Nephron progenitor cell (in vitro differentiated cells): ENCODE measurements at regions not wholly inside any gene's neighbourhood (a gene's known extent, or its start where the extent isn't known, plus 50 kb on each side); places are given as distances from the start of the nearest gene placed in this dataset.

Experiments used
- DNase-seq: peaks from one replicate; pipeline ENCODE4 v3.0.0; 2021
- H3K27ac Mint-ChIP-seq: 2 replicates; pipeline ENCODE4 v1.8.0; 2021; ENCODE audit warnings: mild to moderate bottlenecking, moderate library complexity, mixed read lengths
- H3K27me3 Mint-ChIP-seq: 2 replicates; pipeline ENCODE4 v1.8.0; 2021; ENCODE audit warnings: mild to moderate bottlenecking, low read depth, mixed read lengths; ENCODE audit not compliant: poor library complexity
- H3K36me3 Mint-ChIP-seq: 2 replicates; pipeline ENCODE4 v1.8.0; 2021; ENCODE audit warnings: low read depth, mixed read lengths
- H3K4me1 Mint-ChIP-seq: 2 replicates; pipeline ENCODE4 v1.8.0; 2021; ENCODE audit warnings: mixed read lengths
- H3K4me3 Mint-ChIP-seq: 2 replicates; pipeline ENCODE4 v1.8.0; 2021; ENCODE audit warnings: mild to moderate bottlenecking, moderate library complexity, mixed read lengths
- H3K9me3 Mint-ChIP-seq: 2 replicates; pipeline ENCODE4 v1.8.0; 2021; ENCODE audit warnings: mild to moderate bottlenecking, moderate library complexity, mixed read lengths
- CTCF ChIP-seq: fragments of 200-600 bp; sonication (generic); IDR thresholded peaks from 2 replicates; pipeline ENCODE4 v1.5.0; 2021; ENCODE audit warnings: antibody characterized with exemption

GRCh38 chr20:54284928-54285704, 77.2 kb downstream of the PFDN4 start:
- H3K27ac Mint-ChIP-seq: no peak overlapping the region

GRCh38 chr20:54290636-54291035, 82.7 kb downstream of the PFDN4 start:
- no peaks in the 10 kb centered on the region for H3K9me3 Mint-ChIP-seq
- TF ChIP-seq CTCF: no peak
- no peak for DNase-seq

More at GRCh38 chr20:54284928-54285704, 77.2 kb downstream of the PFDN4 start:
- Mint-ChIP-seq H3K4me3 (no peak overlapping the region), H3K9me3 (no peaks in the 10 kb centered on the region), H3K36me3 (no peaks in the 10 kb centered on the region), H3K27me3 (peaks cover 3% of the 10 kb centered on the region), H3K4me1 (peaks cover 7% of the 10 kb centered on the region)
- no peak for TF ChIP-seq CTCF
- DNase-seq: no peak

GRCh38 chr20:54291339-54292010, 83.6 kb downstream of the PFDN4 start:
- Mint-ChIP-seq H3K27ac (no peak overlapping the region), H3K4me3 (no peak overlapping the region), H3K4me1 (no peaks in the 10 kb centered on the region), H3K9me3 (no peaks in the 10 kb centered on the region), H3K36me3 (no peaks in the 10 kb centered on the region), H3K27me3 (peaks cover 3% of the 10 kb centered on the region)
- no peak for DNase-seq
- no peak for TF ChIP-seq CTCF

More at GRCh38 chr20:54290636-54291035, 82.7 kb downstream of the PFDN4 start:
- no peaks in the 10 kb centered on the region for H3K36me3 Mint-ChIP-seq
- no peaks in the 10 kb centered on the region for H3K4me1 Mint-ChIP-seq
- H3K27me3 Mint-ChIP-seq: peaks cover 3% of the 10 kb centered on the region
- H3K4me3 Mint-ChIP-seq: no peak overlapping the region
- H3K27ac Mint-ChIP-seq: no peak overlapping the region

- Mint-ChIP-seq H3K27me3 (peaks cover 3% of the 10 kb centered on the region), H3K4me3 (no peak overlapping the region), H3K4me1 (no peaks in the 10 kb centered on the region), H3K9me3 (no peaks in the 10 kb centered on the region), H3K36me3 (no peaks in the 10 kb centered on the region), H3K27ac (no peak overlapping the region)
- no peak for TF ChIP-seq CTCF
- DNase-seq: no peak
These were observed 84.3 kb downstream of the PFDN4 start for GRCh38 chr20:54292185-54292584.

GRCh38 chr20:54293526-54293925, 85.6 kb downstream of the PFDN4 start:
- no peaks in the 10 kb centered on the region for H3K9me3 Mint-ChIP-seq
- no peak for DNase-seq
- H3K4me1 Mint-ChIP-seq: no peaks in the 10 kb centered on the region
- no peak for TF ChIP-seq CTCF
- no peak overlapping the region for H3K27ac Mint-ChIP-seq
- no peak overlapping the region for H3K4me3 Mint-ChIP-seq
- peaks cover 3% of the 10 kb centered on the region for H3K27me3 Mint-ChIP-seq
- H3K36me3 Mint-ChIP-seq: no peaks in the 10 kb centered on the region

- H3K9me3 Mint-ChIP-seq: no peaks in the 10 kb centered on the region
- no peak for TF ChIP-seq CTCF
- H3K4me3 Mint-ChIP-seq: no peak overlapping the region
- no peak for DNase-seq
- H3K36me3 Mint-ChIP-seq: no peaks in the 10 kb centered on the region
- H3K27ac Mint-ChIP-seq: no peak overlapping the region
- H3K27me3 Mint-ChIP-seq: peaks cover 3% of the 10 kb centered on the region
- H3K4me1 Mint-ChIP-seq: no peaks in the 10 kb centered on the region
These were observed 86.2 kb downstream of the PFDN4 start for GRCh38 chr20:54294094-54294493.
